Right lobe of liver (tissue), 6 donors: ENCODE measurements at regions not wholly inside any gene's neighbourhood (a gene's known extent, or its start where the extent isn't known, plus 50 kb on each side); places are given as distances from the start of the nearest gene placed in this dataset.
"Not testable (repeated sequence)": the region's sequence is repeated elsewhere in the genome, so short reads cannot be mapped to it uniquely, and the experiment has no call there.

ENCODE experiments used
- ATAC-seq, 4 donors: fragments of 200-7000 bp; cut with Tn5 transposase; one replicate each; pipeline ENCODE4 v1.9.1; 2020; ENCODE audit warnings: mild to moderate bottlenecking in 4 of 4, moderate library complexity in 4 of 4
- DNase-seq, 3 donors: peaks; one replicate each; pipeline ENCODE4 v3.0.0-alpha.2; 2020
- H3K27ac ChIP-seq, 3 donors: fragments of 200-600 bp; one replicate each; pipeline ENCODE4 v1.8.0; 2022
- H3K27me3 ChIP-seq, 2 donors: fragments of 200-600 bp; one replicate each; pipeline ENCODE4 v1.8.0; 2022
- H3K36me3 ChIP-seq, 4 donors: fragments of 200-600 bp; sonication (generic) in 1 of 4; one replicate each; pipeline versions ENCODE4 v1.5.1 to v1.8.0; 2017 to 2022; ENCODE audit warnings: control low read depth in 1 of 4
- H3K4me1 ChIP-seq, 4 donors: fragments of 200-600 bp; sonication (generic) in 1 of 4; one replicate each; pipeline versions ENCODE4 v1.5.1 to v1.8.0; 2017 to 2022; ENCODE audit warnings: control low read depth in 1 of 4
- H3K4me3 ChIP-seq, 3 donors: fragments of 200-600 bp; one replicate each; pipeline ENCODE4 v1.8.0; 2022
- H3K9me3 ChIP-seq, 4 donors: fragments of 200-600 bp; sonication (generic) in 1 of 4; one replicate each; pipeline versions ENCODE4 v1.5.1 to v1.8.0; 2017 to 2022; ENCODE audit warnings: control low read depth in 1 of 4
- CTCF ChIP-seq, 4 donors: fragments of 200-600 bp in 3 of 4; fragments of 450-650 bp in 1 of 4; IDR thresholded peaks; one replicate each; pipeline versions ENCODE4 v1.5.1 to v1.8.0; 2016 to 2022; ENCODE audit warnings: antibody characterized with exemption in 4 of 4, mild to moderate bottlenecking in 2 of 4
- POLR2A ChIP-seq: fragments of 450-650 bp; IDR thresholded peaks from one replicate; pipeline ENCODE4 v1.6.1; 2017; ENCODE audit warnings: antibody characterized with exemption, mild to moderate bottlenecking
- WGBS: methylation state at CpG from one replicate; pipeline ENCODE4 v1.1.6; 2018; ENCODE audit warnings: low coverage, low lambda C conversion rate; ENCODE audit not compliant: insufficient coverage; ENCODE audit errors: missing lambda C conversion rate; 5-methylcytosine and 5-hydroxymethylcytosine counted together
- intact Hi-C, 2 donors: fragments of 100-400 bp; cut with DNase I; formaldehyde crosslinking; loops; one replicate each; pipeline versions ENCODE4 v1.11.2 to v1.14.1; 2022
- donor health status: DM: no; HTN: yes; CAD: no.
- donor health status: DM: no; HTN: no; CAD: no.
- donor health status: DM: no; HTN: no; CAD: no.
- donor health status: DM: no; HTN: yes; CAD: no.
- donor health status: DM: no; HTN: yes; CAD: no.

GRCh38 chr18:59038295-59039039 is 101.2 kb upstream of the SEC11C start:
- TF ChIP-seq CTCF (IDR thresholded peaks at IDR 0.05) (no peak), POLR2A (no peak)
- H3K27me3 ChIP-seq, result no peaks in the 10 kb centered on the region
- no peaks in the 10 kb centered on the region for H3K9me3 ChIP-seq
- no peaks in the 10 kb centered on the region for H3K36me3 ChIP-seq
- DNase-seq, result no peak
- ATAC-seq, result no peak
- no peak overlapping the region for H3K27ac ChIP-seq
- intact Hi-C loops, result no loop called here
- no peak overlapping the region for H3K4me3 ChIP-seq
- 72% methylated on average over 8 of the region's 8 CpGs for WGBS
- H3K4me1 ChIP-seq, result no peaks in the 10 kb centered on the region

GRCh38 chr18:59039040-59039320 is 100.7 kb upstream of the SEC11C start:
- H3K4me1 ChIP-seq, ATAC-seq, DNase-seq, H3K36me3 ChIP-seq, H3K9me3 ChIP-seq, H3K4me3 ChIP-seq, intact Hi-C loops, H3K27ac ChIP-seq, H3K27me3 ChIP-seq: not testable (repeated sequence)
- 57% methylated on average over 1 of the region's 1 CpG for WGBS

- DNase-seq, result no peak
- Histone ChIP-seq H3K9me3 (no peaks in the 10 kb centered on the region), H3K27me3 (no peaks in the 10 kb centered on the region), H3K36me3 (no peaks in the 10 kb centered on the region), H3K4me1 (no peaks in the 10 kb centered on the region), H3K4me3 (no peak overlapping the region), H3K27ac (no peak overlapping the region)
- WGBS, result 98% methylated on average over 4 of the region's 6 CpGs
- no peak for TF ChIP-seq POLR2A
- no peak for TF ChIP-seq CTCF (IDR thresholded peaks at IDR 0.05)
- ATAC-seq, result no peak
- intact Hi-C loops, result no loop called here
Observed at GRCh38 chr18:59039449-59039848, 100.2 kb upstream of the SEC11C start.

GRCh38 chr18:59040770-59041148 is 98.9 kb upstream of the SEC11C start:
- intact Hi-C loops, result no loop called here
- no peaks in the 10 kb centered on the region for H3K27me3 ChIP-seq
- H3K4me3 ChIP-seq, result no peak overlapping the region
- H3K9me3 ChIP-seq, result no peaks in the 10 kb centered on the region
- 74% methylated on average over 6 of the region's 8 CpGs for WGBS
- no peak overlapping the region for H3K27ac ChIP-seq
- no peaks in the 10 kb centered on the region for H3K36me3 ChIP-seq
- ATAC-seq (no peak), DNase-seq (no peak)
- H3K4me1 ChIP-seq, result no peaks in the 10 kb centered on the region
- TF ChIP-seq CTCF (IDR thresholded peaks at IDR 0.05) (no peak), POLR2A (no peak)

- Histone ChIP-seq H3K4me3 (no peak overlapping the region), H3K27ac (no peak overlapping the region), H3K4me1 (no peaks in the 10 kb centered on the region), H3K9me3 (no peaks in the 10 kb centered on the region), H3K36me3 (no peaks in the 10 kb centered on the region), H3K27me3 (no peaks in the 10 kb centered on the region)
- ATAC-seq, result no peak
- TF ChIP-seq CTCF (IDR thresholded peaks at IDR 0.05) (no peak), POLR2A (no peak)
- 67% methylated on average over 3 of the region's 6 CpGs for WGBS
- intact Hi-C loops, result no loop called here
- DNase-seq, result no peak
Observed at GRCh38 chr18:59041296-59041695, 98.4 kb upstream of the SEC11C start.
